ENCODE measurements at regions not wholly inside any gene's neighbourhood (a gene's known extent, or its start where the extent isn't known, plus 50 kb on each side); places are given as distances from the start of the nearest gene placed in this dataset.

DNA sequence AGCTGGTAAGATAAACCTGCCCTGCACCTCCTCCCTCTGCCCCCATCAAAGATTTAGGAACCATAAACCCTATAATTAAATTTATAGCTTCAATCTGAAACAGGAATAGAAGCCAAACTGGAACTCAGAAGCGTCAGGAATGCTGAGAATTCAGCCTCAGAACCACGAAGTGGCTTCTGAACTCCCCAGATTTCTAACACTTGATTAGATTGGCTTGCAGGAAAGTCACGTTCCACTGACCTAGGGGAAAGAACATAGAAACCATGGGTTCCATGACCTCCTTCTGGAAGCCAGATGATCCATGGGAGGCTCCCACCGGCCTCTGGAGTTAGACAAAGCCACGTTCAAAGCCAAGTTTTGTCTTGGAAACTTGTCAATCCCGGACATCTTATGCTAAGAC, 356.5 kb downstream of the MID1IP1 start:
- no peak for TF ChIP-seq TAF1 (IDR thresholded peaks at IDR 0.05; ENCODE audit: borderline replicate concordance, low read depth, low read length)
- no peak for TF ChIP-seq POLR2A (IDR thresholded peaks at IDR 0.05; ENCODE audit: low read depth, low read length)

Measured in GM12892 (cell line).